Left forelimb (tissue), 1 donor: ENCODE measurements at regions not wholly inside any gene's neighbourhood (a gene's known extent, or its start where the extent isn't known, plus 50 kb on each side); places are given as distances from the start of the nearest gene placed in this dataset.
"Not testable (repeated sequence)": the region's sequence is repeated elsewhere in the genome, so short reads cannot be mapped to it uniquely, and the experiment has no call there.

Experiments used
- DNase-seq: peaks from one replicate; pipeline ENCODE4 v3.0.0-alpha.2; 2018; ENCODE audit warnings: low spot score

DNA sequence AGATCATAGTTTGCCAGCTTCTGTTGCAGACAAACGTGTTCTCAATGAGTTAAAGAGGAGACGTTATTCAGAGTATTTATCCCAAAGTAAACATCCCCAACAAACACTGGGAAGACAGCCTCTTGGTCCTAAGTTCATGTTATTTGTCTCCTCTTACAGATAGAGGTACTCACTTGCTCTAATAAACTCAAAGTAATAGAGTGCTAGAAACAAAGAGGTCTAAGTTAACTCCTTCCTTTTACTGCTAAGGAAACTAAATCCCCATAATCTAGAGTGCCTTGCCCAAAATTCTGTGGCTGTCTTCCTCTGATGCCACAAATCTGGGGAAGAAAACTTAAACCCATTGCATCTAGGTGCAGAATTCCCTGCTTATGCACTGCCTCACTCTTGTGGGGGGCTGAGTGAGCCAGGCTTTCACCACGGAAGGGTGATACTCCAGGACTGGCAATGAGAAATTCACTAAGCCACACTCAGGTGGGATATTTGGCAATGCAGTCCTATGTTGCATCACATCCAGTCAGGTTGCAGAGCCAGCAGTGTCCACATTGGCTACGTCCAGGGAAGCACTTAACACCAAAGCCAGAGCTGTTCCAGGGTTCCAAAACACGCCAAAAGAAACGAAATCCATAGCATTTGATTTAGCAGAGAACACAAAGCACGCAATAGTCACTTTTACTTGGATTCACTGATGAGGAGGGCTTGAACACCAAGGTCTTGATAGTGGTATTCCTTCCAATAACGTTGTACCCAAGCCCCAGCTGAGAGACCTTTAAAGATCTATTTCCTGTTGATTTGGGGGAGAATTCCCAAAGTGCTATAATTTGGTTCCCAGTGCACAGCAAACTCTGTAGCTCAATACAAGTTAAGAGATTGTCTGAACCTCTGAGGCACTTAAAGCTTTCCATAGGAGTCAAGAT is 81.0 kb upstream of the FOXQ1 start:
- DNase-seq = no peak

- no peak for DNase-seq
These were observed 81.6 kb upstream of the FOXQ1 start for GRCh38 chr6:1230281-1230680.

GRCh38 chr6:1229808-1230207 is 82.1 kb upstream of the FOXQ1 start:
- no peak for DNase-seq

- DNase-seq = no peak
These were observed 82.6 kb upstream of the FOXQ1 start for GRCh38 chr6:1229301-1229700.

DNA sequence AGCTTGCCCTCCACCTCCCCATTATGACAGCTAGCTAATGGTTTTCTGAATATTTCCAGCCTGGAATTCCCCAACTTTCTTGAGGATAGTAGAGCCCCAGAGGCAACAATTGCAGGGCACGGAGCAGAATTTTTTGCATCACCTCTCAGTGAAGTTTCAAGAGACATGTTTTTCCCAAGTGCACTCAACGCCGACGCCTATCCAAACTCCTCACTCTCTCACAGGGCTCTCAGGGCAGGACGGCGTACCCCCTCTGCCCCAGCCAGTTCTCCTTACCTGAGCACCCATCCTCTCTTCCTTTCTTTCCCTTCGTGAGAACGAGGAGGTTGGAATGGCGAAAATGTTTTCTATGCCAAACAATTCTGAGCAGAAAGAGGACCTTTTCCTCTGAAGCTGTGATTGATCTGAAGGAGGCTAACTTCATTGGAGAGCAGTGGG is 83.1 kb upstream of the FOXQ1 start:
- no peak for DNase-seq

GRCh38 chr6:1227935-1228753 is 83.8 kb upstream of the FOXQ1 start:
- no peak for DNase-seq

DNA sequence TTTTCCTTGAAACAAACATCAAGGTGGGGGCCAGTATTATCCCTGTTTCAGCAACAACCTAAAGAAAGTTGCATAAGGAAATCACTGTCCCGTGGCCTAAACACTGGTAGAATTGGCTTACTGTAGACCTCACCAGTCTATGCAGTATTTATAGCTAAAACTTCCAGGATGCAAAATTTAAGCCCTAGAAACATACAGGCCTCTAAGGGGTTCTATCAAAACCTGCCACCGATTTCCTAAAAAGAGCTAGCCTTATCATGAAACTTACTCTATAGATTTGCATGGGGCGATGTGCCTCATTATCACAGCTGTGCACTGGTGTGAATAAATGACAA is 84.3 kb upstream of the FOXQ1 start:
- no peak for DNase-seq

GRCh38 chr6:1226277-1227099 is 85.4 kb upstream of the FOXQ1 start:
- no peak for DNase-seq

DNA sequence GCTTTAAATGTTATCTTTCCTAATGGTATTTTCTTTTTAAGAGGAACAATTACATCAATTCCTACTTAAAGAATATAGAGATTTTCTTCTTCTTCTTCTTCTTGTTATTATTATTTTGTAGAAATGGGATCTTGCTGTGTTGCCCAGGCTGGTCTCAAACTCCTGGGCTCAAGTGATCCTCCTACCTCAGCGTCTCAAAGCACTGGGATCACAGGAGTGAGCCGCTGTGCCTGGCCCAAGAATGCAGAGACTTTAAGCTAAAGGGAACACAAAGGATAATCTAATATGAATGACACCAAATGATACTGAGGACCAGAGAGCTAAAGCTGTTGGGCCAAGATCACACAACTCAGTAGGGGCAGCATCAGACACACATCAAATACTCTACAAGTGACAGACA is 87.4 kb upstream of the FOXQ1 start:
- no peak for DNase-seq

DNA sequence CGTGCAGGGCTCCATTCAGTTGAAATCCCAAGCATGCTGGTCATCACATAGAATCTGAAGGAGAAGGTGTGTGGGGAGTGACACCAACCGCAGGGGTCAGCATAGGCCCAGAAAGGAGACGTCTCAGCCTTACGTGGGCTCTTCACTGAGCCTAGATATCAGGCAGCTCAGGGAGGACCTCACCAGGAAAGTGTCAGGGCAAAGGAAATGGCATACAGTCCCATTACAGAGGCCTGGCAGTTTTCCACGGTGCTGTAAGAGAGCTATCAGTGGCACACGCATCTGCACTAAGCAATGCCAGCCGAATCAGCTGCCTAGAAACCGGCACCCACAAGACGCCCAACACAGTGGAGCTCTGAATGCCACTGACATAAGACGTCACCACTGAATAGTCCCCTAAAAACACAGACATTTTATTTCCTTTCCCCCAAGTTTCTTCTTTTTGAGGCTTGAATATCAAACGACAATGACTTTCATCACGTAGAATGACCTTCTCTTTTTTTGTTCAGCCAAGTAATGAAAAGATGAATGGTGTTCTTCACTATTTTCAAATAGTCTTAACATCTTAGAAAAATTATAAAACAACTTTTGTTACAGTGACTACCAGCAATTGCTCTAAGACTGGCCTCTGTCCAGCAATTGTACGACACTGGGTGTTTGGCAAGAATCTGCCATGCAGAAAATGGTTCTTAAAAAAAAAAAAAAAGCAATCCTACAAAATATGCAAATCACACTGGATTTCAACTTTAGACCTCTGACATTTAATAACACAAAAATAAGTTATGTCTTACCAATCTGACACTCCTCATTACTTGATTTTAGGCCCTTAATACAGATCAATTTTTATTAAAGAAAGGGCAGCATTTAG is 88.9 kb upstream of the FOXQ1 start:
- no peak for DNase-seq

GRCh38 chr6:1217396-1217795 is 94.5 kb upstream of the FOXQ1 start:
- DNase-seq = no peak

DNA sequence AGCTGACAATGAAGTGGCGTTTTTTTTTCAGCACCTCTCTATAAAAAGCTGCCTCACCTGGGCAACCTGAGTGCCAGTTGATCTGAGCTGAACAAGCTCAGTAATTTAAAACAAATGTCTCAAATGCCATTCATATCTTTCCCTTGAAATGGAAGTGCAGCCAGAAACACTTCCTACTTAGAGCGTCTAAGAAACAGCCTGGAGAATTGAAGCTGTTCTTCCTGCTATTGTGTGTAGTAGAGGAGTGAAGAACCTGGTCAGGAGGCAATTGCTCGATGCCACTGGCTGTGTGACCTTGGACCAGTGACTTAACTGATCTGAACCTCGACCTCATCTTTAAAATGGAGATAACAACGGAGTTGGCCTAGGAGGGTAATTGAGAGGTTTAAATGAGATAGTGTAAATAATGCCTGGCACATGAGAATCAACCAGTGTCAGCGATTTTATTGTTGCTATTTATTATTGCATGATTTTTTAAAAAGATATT is 95.4 kb upstream of the FOXQ1 start:
- DNase-seq = no peak

DNA sequence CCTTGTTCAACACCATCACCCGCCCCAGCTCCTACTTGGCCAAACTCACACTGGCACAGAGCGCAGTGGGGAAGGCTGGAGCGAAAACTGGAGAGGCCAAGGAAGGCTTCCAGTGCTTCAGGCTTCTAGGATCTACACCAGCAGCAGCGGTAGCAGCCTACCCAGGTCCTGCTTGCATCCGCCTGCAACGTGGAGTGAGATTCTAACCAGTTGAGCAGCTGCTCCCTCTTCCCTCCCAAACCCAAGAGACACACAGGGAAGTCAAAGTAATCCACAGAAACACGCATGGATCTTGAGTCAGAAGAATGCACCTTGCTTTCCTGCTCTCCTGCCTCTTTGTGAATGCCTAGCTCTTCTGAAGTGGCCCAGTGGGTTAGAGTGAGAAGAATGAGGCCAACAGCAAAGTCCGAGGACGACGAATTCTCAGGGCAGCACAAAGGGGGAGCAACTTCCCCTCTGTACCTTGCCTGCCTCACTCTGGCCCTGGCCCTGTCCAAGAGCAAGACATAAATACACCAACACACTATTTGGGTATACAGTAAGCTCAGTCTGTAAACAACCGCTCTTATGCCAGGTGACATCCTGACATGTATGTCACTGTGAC is 95.9 kb upstream of the FOXQ1 start:
- no peak for DNase-seq

GRCh38 chr6:1215023-1215422 is 96.9 kb upstream of the FOXQ1 start:
- no peak for DNase-seq

GRCh38 chr6:1212919-1213318 is 99.0 kb upstream of the FOXQ1 start:
- DNase-seq = no peak

- DNase-seq = not testable (repeated sequence)
These were observed 99.8 kb upstream of the FOXQ1 start for GRCh38 chr6:1212138-1212537.

DNA sequence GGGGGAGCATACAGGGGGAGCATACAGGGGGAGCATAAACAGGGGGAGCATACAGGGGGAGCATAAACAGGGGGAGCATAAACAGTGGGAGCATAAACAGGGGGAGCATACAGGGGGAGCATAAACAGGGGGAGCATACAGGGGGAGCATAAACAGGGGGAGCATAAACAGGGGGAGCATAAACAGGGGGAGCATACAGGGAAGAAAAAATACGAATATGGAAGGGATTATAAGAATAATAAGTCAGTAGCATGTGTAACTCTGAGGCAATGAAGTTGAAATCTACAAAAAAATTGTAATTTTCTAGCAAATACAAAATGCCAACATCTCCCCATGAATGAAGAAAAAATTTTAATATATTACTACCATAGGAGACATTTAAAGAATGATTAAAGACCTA is 101.3 kb upstream of the FOXQ1 start:
- not testable (repeated sequence) for DNase-seq

DNA sequence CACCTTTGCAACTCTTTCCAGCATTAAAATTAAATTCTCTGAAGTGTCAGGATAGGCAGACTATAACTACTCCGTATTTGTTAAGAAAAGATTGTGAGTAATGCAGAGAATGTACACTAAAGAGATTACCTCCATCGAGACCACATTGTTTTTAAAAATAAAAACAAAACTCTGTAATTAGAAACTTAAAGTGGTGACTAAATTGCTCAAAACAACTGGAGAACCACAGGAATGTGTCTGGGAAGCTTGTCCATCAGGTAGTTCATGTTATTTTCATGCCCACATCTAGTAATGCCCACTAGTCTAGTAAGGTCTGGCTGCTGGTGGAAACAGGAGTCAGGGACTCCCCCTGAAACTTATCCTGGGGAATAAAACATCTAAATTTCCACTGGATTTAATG is 103.0 kb upstream of the FOXQ1 start:
- DNase-seq = no peak

GRCh38 chr6:1203546-1203945 is 108.4 kb upstream of the FOXQ1 start:
- DNase-seq = no peak

DNA sequence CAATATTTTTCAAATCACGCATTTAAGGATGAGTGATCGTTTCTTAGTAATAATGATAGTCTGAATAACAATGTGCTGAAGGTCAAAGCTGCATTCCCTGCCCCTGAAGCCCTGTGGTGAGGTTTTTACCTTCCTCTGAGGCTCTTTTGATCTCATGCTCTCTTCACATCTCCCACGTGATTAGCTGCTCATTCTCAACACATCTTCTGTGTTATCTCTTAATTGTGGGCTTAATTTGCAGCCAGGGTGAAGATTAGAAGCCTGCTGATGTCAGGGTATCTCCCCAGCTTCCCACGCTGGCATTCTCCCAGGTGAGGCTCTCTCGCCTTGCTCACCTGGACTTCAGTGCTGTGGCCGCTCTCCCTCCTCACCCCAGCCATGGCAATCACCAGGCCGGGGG is 109.7 kb upstream of the FOXQ1 start:
- DNase-seq = no peak
